ENCODE measurements at regions not wholly inside any gene's neighbourhood (a gene's known extent, or its start where the extent isn't known, plus 50 kb on each side); places are given as distances from the start of the nearest gene placed in this dataset.

DNA sequence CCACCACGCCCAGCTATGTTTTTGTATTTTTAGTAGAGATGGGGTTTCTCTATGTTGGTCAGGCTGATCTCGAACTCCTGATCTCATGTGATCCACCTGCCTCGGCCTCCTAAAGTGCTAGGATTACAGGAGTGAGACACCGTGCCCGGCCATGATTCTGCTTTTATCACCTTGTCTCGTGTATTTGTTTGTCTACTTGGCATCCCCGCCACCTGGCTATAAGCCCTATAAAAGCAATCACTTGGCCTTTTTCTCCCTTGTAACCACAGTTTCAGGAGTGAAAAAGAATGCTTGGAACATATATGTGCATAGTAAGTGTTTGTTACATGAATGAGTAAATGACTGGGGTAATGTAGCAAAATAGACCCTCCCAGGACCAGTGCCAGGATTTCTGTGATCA lies 77.5 kb upstream of the PAPOLG start (continued):
- TF ChIP-seq, protein P1, sequence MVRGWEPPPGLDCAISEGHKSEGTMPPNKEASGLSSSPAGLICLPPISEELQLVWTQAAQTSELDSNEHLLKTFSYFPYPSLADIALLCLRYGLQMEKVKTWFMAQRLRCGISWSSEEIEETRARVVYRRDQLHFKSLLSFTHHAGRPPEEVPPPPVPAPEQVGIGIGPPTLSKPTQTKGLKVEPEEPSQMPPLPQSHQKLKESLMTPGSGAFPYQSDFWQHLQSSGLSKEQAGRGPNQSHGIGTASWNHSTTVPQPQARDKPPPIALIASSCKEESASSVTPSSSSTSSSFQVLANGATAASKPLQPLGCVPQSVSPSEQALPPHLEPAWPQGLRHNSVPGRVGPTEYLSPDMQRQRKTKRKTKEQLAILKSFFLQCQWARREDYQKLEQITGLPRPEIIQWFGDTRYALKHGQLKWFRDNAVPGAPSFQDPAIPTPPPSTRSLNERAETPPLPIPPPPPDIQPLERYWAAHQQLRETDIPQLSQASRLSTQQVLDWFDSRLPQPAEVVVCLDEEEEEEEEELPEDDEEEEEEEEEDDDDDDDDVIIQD (CRISPR knock-in tag; IDR thresholded peaks at IDR 0.05) = no peak
- TF ChIP-seq TAL1 (IDR thresholded peaks at IDR 0.05) = no peak

DNA sequence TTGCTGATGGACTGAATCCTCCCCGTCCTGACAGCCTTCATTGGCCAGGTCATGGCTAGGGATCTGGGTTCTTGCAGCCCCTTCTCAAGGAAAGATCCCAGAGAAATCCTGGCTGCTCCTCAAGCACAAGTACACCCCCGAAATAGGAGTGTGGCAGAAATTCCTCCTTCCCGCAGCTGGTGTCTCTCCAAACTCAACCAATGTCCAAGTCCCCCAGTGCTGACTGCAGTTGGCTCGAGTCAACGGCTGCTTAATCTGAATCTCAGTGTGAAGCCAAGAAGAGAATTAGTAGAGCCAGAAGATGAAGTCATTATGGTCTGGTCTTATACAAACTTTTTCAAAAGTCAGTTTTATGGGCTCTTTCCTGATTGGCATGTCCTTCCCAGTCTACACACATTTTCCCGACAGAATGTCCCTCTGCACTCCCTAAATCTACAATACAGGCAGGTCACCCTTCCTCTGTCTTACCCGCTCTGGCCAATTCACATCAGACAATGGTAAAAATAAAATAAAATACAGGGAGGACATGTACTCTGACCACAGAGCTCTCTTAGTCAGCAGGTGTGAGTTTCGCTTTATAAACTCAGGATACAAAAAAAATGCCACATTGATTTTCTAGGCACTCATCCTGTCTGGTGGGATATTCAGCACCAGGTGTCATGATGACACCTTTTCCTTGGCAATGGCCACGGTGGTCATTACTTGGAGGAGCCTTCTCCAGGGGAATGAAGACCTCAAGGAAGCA lies 76.9 kb upstream of the PAPOLG start:
- WGBS (ENCODE audit: insufficient coverage, low coverage, missing lambda C conversion rate) = 0% methylated on average over 9 of the region's 9 CpGs
- in situ Hi-C loops (cut with MboI) (no loop called here), intact Hi-C loops (cut with micrococcal nuclease) (no loop called here)
- Histone ChIP-seq H3K4me3 (no peak overlapping the region), H3K4me2 (ENCODE audit: insufficient read depth, low read length) (no peak overlapping the region), H3K9ac (ENCODE audit: insufficient read depth in 1 of 2, low read depth in 2 of 2, low read length in 2 of 2) (no peak overlapping the region), H3K4me1 (replicated peaks in 1 of 2; ENCODE audit: control insufficient read depth in 2 of 2, insufficient read depth in 2 of 2, low read length in 2 of 2) (no peaks in the 10 kb centered on the region; a peak in 2 of 5 replicates), H4K20me1 (replicated peaks; ENCODE audit: control insufficient read depth, insufficient read depth, low read length) (no peaks in the 10 kb centered on the region), H3K27me3 (ENCODE audit: control insufficient read depth in 2 of 2, insufficient read depth in 2 of 2, low read length in 2 of 2) (peaks cover 25 to 49% of the 10 kb centered on the region in 2 experiments), H3K9me3 (replicated peaks; ENCODE audit: control insufficient read depth, insufficient read depth, low read depth, low read length) (no peaks in the 10 kb centered on the region), H3K79me2 (ENCODE audit: control insufficient read depth, insufficient read depth, low read length) (no peaks in the 10 kb centered on the region), H3K27ac (ENCODE audit: extremely low read depth, low read depth, low read length) (no peak overlapping the region), H3K9me1 (ENCODE audit: control insufficient read depth, insufficient read depth, low read length) (peaks cover 3% of the 10 kb centered on the region), H3K36me3 (ENCODE audit: control insufficient read depth, insufficient read depth, low read length) (no peaks in the 10 kb centered on the region), H2AFZ (ENCODE audit: low read depth, low read length) (no peak overlapping the region)
- TF ChIP-seq CAMTA2 (CRISPR knock-in tag; conservative IDR thresholded peaks at IDR 0.05) = no peak
- no peak for TF ChIP-seq ZNF707 (CRISPR knock-in tag; conservative IDR thresholded peaks at IDR 0.05)
- TF ChIP-seq FOSL1 (tag; conservative IDR thresholded peaks at IDR 0.05) = no peak
- TF ChIP-seq XRCC4 (IDR thresholded peaks at IDR 0.05; ENCODE audit: extremely low read depth, insufficient read depth, insufficient read length) = no peak
- no peak for TF ChIP-seq NR1H2 (CRISPR knock-in tag; IDR thresholded peaks at IDR 0.05)
- FAIRE-seq = no peak
- CTCF ChIA-PET (ENCODE audit: low intra/inter-chr PET ratio) = no interaction called here
- DNase-seq (ENCODE audit: extremely low read depth in 1 of 4, low spot score in 3 of 4) = no peak
- no peak for ATAC-seq
- no TSS peak for BruUV-seq (replicated peaks)
- POLR2A ChIA-PET = interaction anchor here (1.0 kb wide), 1 partner anchor 77 kb away, joined by 3 read pairs; the partner anchor contains the start of gene PAPOLG

All from K562 (cell line).